ENCODE measurements at regions not wholly inside any gene's neighbourhood (a gene's known extent, or its start where the extent isn't known, plus 50 kb on each side); places are given as distances from the start of the nearest gene placed in this dataset.

GRCh38 chr10:10317151-10317550, 700.5 kb upstream of the CELF2 start:
- Histone ChIP-seq H3K4me1 (no peaks in the 10 kb centered on the region), H3K4me3 (no peak overlapping the region), H3K36me3 (no peaks in the 10 kb centered on the region), H3K4me2 (no peak overlapping the region), H3K27me3 (no peaks in the 10 kb centered on the region), H3K27ac (no peak overlapping the region), H3K9me3 (no peaks in the 10 kb centered on the region), H4K20me1 (no peaks in the 10 kb centered on the region), H3K9ac (no peak overlapping the region)
- TF ChIP-seq Cebpa-rat (IDR thresholded peaks at IDR 0.05), result no peak

- Histone ChIP-seq H3K4me1 (no peaks in the 10 kb centered on the region), H3K9me3 (no peaks in the 10 kb centered on the region)
These were observed 698.8 kb upstream of the CELF2 start for GRCh38 chr10:10318856-10319255.

GRCh38 chr10:10320956-10321355, 696.7 kb upstream of the CELF2 start:
- no peaks in the 10 kb centered on the region for H3K27me3 ChIP-seq
- H3K4me1 ChIP-seq, result no peaks in the 10 kb centered on the region
- no peak overlapping the region for H3K9ac ChIP-seq
- no peak overlapping the region for H3K4me3 ChIP-seq
- no peaks in the 10 kb centered on the region for H4K20me1 ChIP-seq
- no peak overlapping the region for H3K4me2 ChIP-seq
- no peak for TF ChIP-seq Cebpa-rat (IDR thresholded peaks at IDR 0.05)
- H3K36me3 ChIP-seq, result no peaks in the 10 kb centered on the region
- no peak overlapping the region for H3K27ac ChIP-seq
- no peaks in the 10 kb centered on the region for H3K9me3 ChIP-seq

More at GRCh38 chr10:10318856-10319255, 698.8 kb upstream of the CELF2 start:
- no peak overlapping the region for H3K9ac ChIP-seq
- no peak for TF ChIP-seq Cebpa-rat (IDR thresholded peaks at IDR 0.05)
- H3K4me2 ChIP-seq, result no peak overlapping the region
- H3K27ac ChIP-seq, result no peak overlapping the region
- H3K27me3 ChIP-seq, result no peaks in the 10 kb centered on the region
- H3K4me3 ChIP-seq, result no peak overlapping the region
- H4K20me1 ChIP-seq, result no peaks in the 10 kb centered on the region
- no peaks in the 10 kb centered on the region for H3K36me3 ChIP-seq

- Histone ChIP-seq H3K9ac (no peak overlapping the region), H3K36me3 (no peaks in the 10 kb centered on the region), H3K4me1 (no peaks in the 10 kb centered on the region), H3K4me2 (no peak overlapping the region), H3K9me3 (no peaks in the 10 kb centered on the region), H3K27me3 (no peaks in the 10 kb centered on the region), H3K4me3 (no peak overlapping the region), H3K27ac (no peak overlapping the region), H4K20me1 (no peaks in the 10 kb centered on the region)
- no peak for TF ChIP-seq Cebpa-rat (IDR thresholded peaks at IDR 0.05)
These were observed 691.6 kb upstream of the CELF2 start for GRCh38 chr10:10326116-10326515.

GRCh38 chr10:10327934-10328333, 689.7 kb upstream of the CELF2 start:
- Histone ChIP-seq H3K27me3 (no peaks in the 10 kb centered on the region), H3K4me2 (no peak overlapping the region), H3K4me3 (no peak overlapping the region), H3K27ac (no peak overlapping the region), H3K36me3 (no peaks in the 10 kb centered on the region), H3K9me3 (no peaks in the 10 kb centered on the region), H4K20me1 (no peaks in the 10 kb centered on the region), H3K9ac (no peak overlapping the region), H3K4me1 (no peaks in the 10 kb centered on the region; the same call in 1 of the 2 replicates)
- no peak for TF ChIP-seq Cebpa-rat (IDR thresholded peaks at IDR 0.05)

- Histone ChIP-seq H3K4me3 (no peak overlapping the region), H3K27me3 (no peaks in the 10 kb centered on the region), H3K27ac (no peak overlapping the region), H3K4me2 (no peak overlapping the region), H3K9ac (no peak overlapping the region), H3K9me3 (no peaks in the 10 kb centered on the region), H3K36me3 (no peaks in the 10 kb centered on the region), H3K4me1 (no peaks in the 10 kb centered on the region; the same call in 1 of the 2 replicates), H4K20me1 (no peaks in the 10 kb centered on the region)
- TF ChIP-seq Cebpa-rat (IDR thresholded peaks at IDR 0.05), result no peak
These were observed 687.3 kb upstream of the CELF2 start for GRCh38 chr10:10330418-10330817.

GRCh38 chr10:10332786-10333185, 684.9 kb upstream of the CELF2 start:
- no peaks in the 10 kb centered on the region for H4K20me1 ChIP-seq
- H3K36me3 ChIP-seq, result no peaks in the 10 kb centered on the region
- no peaks in the 10 kb centered on the region for H3K27me3 ChIP-seq
- H3K4me2 ChIP-seq, result no peak overlapping the region
- no peaks in the 10 kb centered on the region; the same call in 1 of the 2 replicates for H3K4me1 ChIP-seq
- H3K9ac ChIP-seq, result no peak overlapping the region
- H3K27ac ChIP-seq, result no peak overlapping the region
- no peaks in the 10 kb centered on the region for H3K9me3 ChIP-seq
- no peak overlapping the region for H3K4me3 ChIP-seq
- no peak for TF ChIP-seq Cebpa-rat (IDR thresholded peaks at IDR 0.05)

- no peak for TF ChIP-seq Cebpa-rat (IDR thresholded peaks at IDR 0.05)
- H3K9me3 ChIP-seq, result no peaks in the 10 kb centered on the region
- H3K36me3 ChIP-seq, result no peaks in the 10 kb centered on the region
- no peaks in the 10 kb centered on the region for H3K27me3 ChIP-seq
- no peak overlapping the region for H3K4me2 ChIP-seq
- H3K27ac ChIP-seq, result no peak overlapping the region
- H3K9ac ChIP-seq, result no peak overlapping the region
- no peaks in the 10 kb centered on the region for H4K20me1 ChIP-seq
- H3K4me1 ChIP-seq, result no peaks in the 10 kb centered on the region; the same call in 1 of the 2 replicates
- H3K4me3 ChIP-seq, result no peak overlapping the region
These were observed 684.0 kb upstream of the CELF2 start for GRCh38 chr10:10333622-10334021.

GRCh38 chr10:10338339-10338738, 679.3 kb upstream of the CELF2 start:
- no peak overlapping the region for H3K4me3 ChIP-seq
- no peak overlapping the region for H3K9ac ChIP-seq
- H4K20me1 ChIP-seq, result no peaks in the 10 kb centered on the region
- H3K9me3 ChIP-seq, result no peaks in the 10 kb centered on the region
- no peak overlapping the region for H3K4me2 ChIP-seq
- no peaks in the 10 kb centered on the region for H3K27me3 ChIP-seq
- no peak for TF ChIP-seq Cebpa-rat (IDR thresholded peaks at IDR 0.05)
- H3K4me1 ChIP-seq, result no peaks in the 10 kb centered on the region
- H3K27ac ChIP-seq, result no peak overlapping the region
- H3K36me3 ChIP-seq, result no peaks in the 10 kb centered on the region

GRCh38 chr10:10346390-10347150, 671.1 kb upstream of the CELF2 start:
- Histone ChIP-seq H3K4me2 (no peak overlapping the region), H3K4me3 (no peak overlapping the region), H3K27me3 (no peaks in the 10 kb centered on the region), H3K36me3 (no peaks in the 10 kb centered on the region), H3K9ac (no peak overlapping the region), H3K4me1 (peaks cover 24% of the 10 kb centered on the region), H3K9me3 (no peaks in the 10 kb centered on the region), H3K27ac (no peak overlapping the region), H4K20me1 (no peaks in the 10 kb centered on the region)
- TF ChIP-seq Cebpa-rat (IDR thresholded peaks at IDR 0.05), result no peak

Measured in BLaER1 (cell line).